ENCODE measurements at regions not wholly inside any gene's neighbourhood (a gene's known extent, or its start where the extent isn't known, plus 50 kb on each side); places are given as distances from the start of the nearest gene placed in this dataset.

- no peak overlapping the region for H3K4me3 ChIP-seq (ENCODE audit: low read depth, low read length, poor library complexity, severe bottlenecking)
- no peaks in the 10 kb centered on the region for H3K4me1 ChIP-seq (ENCODE audit: insufficient read depth, low read length, severe bottlenecking)
- H3K27me3 ChIP-seq (ENCODE audit: insufficient read depth, low read length): no peaks in the 10 kb centered on the region
- no peaks in the 10 kb centered on the region for H3K79me2 ChIP-seq (ENCODE audit: insufficient read depth, low read length)
- no peak overlapping the region for H2AFZ ChIP-seq (ENCODE audit: low read length)
- no peak overlapping the region for H3K4me2 ChIP-seq (ENCODE audit: low read length)
- no peaks in the 10 kb centered on the region for H3K9me3 ChIP-seq (ENCODE audit: low read length)
- H3K36me3 ChIP-seq (ENCODE audit: insufficient read depth, low read length): no peaks in the 10 kb centered on the region
- no peak overlapping the region for H3K9ac ChIP-seq (ENCODE audit: low read length)
- H3K27ac ChIP-seq (ENCODE audit: low read depth, low read length, poor library complexity, severe bottlenecking): no peak overlapping the region
- TF ChIP-seq CTCF (IDR thresholded peaks at IDR 0.05; ENCODE audit: low read length): no peak
- no peak for TF ChIP-seq EZH2 (IDR thresholded peaks at IDR 0.05; ENCODE audit: borderline replicate concordance, low read length)
- H3F3A ChIP-seq (ENCODE audit: insufficient read depth, low read length): no peaks in the 10 kb centered on the region
- H4K20me1 ChIP-seq (ENCODE audit: insufficient read depth, low read length): no peaks in the 10 kb centered on the region
- no peaks in the 10 kb centered on the region for H3K9me2 ChIP-seq (ENCODE audit: low read depth, low read length)
These were observed 232.3 kb upstream of the ECI2 start for GRCh38 chr6:4367643-4368042.

- TF ChIP-seq EZH2 (IDR thresholded peaks at IDR 0.05; ENCODE audit: borderline replicate concordance, low read length) (no peak), CTCF (IDR thresholded peaks at IDR 0.05; ENCODE audit: low read length) (no peak)
- no peak overlapping the region for H3K4me2 ChIP-seq (ENCODE audit: low read length)
These were observed 231.4 kb upstream of the ECI2 start for GRCh38 chr6:4366635-4367395.

GRCh38 chr6:4365686-4366085, 230.3 kb upstream of the ECI2 start:
- Histone ChIP-seq H3K36me3 (ENCODE audit: insufficient read depth, low read length) (no peaks in the 10 kb centered on the region), H2AFZ (ENCODE audit: low read length) (no peak overlapping the region), H3K4me3 (ENCODE audit: low read depth, low read length, poor library complexity, severe bottlenecking) (no peak overlapping the region), H3K4me1 (ENCODE audit: insufficient read depth, low read length, severe bottlenecking) (no peaks in the 10 kb centered on the region), H3K27me3 (ENCODE audit: insufficient read depth, low read length) (no peaks in the 10 kb centered on the region), H3K9me2 (ENCODE audit: low read depth, low read length) (no peaks in the 10 kb centered on the region), H4K20me1 (ENCODE audit: insufficient read depth, low read length) (no peaks in the 10 kb centered on the region), H3K4me2 (ENCODE audit: low read length) (no peak overlapping the region), H3K9ac (ENCODE audit: low read length) (no peak overlapping the region), H3K79me2 (ENCODE audit: insufficient read depth, low read length) (no peaks in the 10 kb centered on the region), H3F3A (ENCODE audit: insufficient read depth, low read length) (no peaks in the 10 kb centered on the region), H3K9me3 (ENCODE audit: low read length) (no peaks in the 10 kb centered on the region), H3K27ac (ENCODE audit: low read depth, low read length, poor library complexity, severe bottlenecking) (no peak overlapping the region)
- TF ChIP-seq EZH2 (IDR thresholded peaks at IDR 0.05; ENCODE audit: borderline replicate concordance, low read length): no peak
- TF ChIP-seq CTCF (IDR thresholded peaks at IDR 0.05; ENCODE audit: low read length): no peak

More at GRCh38 chr6:4366635-4367395, 231.4 kb upstream of the ECI2 start:
- H3K4me1 ChIP-seq (ENCODE audit: insufficient read depth, low read length, severe bottlenecking): no peaks in the 10 kb centered on the region
- H3K9me3 ChIP-seq (ENCODE audit: low read length): no peaks in the 10 kb centered on the region
- no peak overlapping the region for H3K27ac ChIP-seq (ENCODE audit: low read depth, low read length, poor library complexity, severe bottlenecking)
- H4K20me1 ChIP-seq (ENCODE audit: insufficient read depth, low read length): no peaks in the 10 kb centered on the region
- no peak overlapping the region for H3K4me3 ChIP-seq (ENCODE audit: low read depth, low read length, poor library complexity, severe bottlenecking)
- H3K27me3 ChIP-seq (ENCODE audit: insufficient read depth, low read length): no peaks in the 10 kb centered on the region
- H3K9ac ChIP-seq (ENCODE audit: low read length): no peak overlapping the region
- no peaks in the 10 kb centered on the region for H3K79me2 ChIP-seq (ENCODE audit: insufficient read depth, low read length)
- H3K9me2 ChIP-seq (ENCODE audit: low read depth, low read length): no peaks in the 10 kb centered on the region
- no peaks in the 10 kb centered on the region for H3F3A ChIP-seq (ENCODE audit: insufficient read depth, low read length)
- H3K36me3 ChIP-seq (ENCODE audit: insufficient read depth, low read length): no peaks in the 10 kb centered on the region
- H2AFZ ChIP-seq (ENCODE audit: low read length): no peak overlapping the region

Measured in OCI-LY1 (cell line).